Astrocyte (in vitro differentiated cells and primary cell): ENCODE measurements at regions not wholly inside any gene's neighbourhood (a gene's known extent, or its start where the extent isn't known, plus 50 kb on each side); places are given as distances from the start of the nearest gene placed in this dataset.

Source experiments
- DNase-seq: peaks from one replicate; pipeline ENCODE4 v3.0.0-alpha.2; 2010; ENCODE audit warnings: low read depth
- FAIRE-seq: peaks from 2 replicates; lab custom pipeline; 2011; peaks lifted over from hg19 to GRCh38; lab: Jason Lieb, UNC
- H2AFZ ChIP-seq: 2 replicates; pipeline ENCODE4 v1.6.0; 2012; ENCODE audit warnings: low read depth, low read length, inconsistent platforms
- H3K27ac ChIP-seq: 2 replicates; pipeline ENCODE4 v1.5.1; 2011; ENCODE audit warnings: low read depth, low read length, inconsistent platforms
- H3K27me3 ChIP-seq: 2 replicates; pipeline ENCODE4 v1.6.0; 2011; ENCODE audit warnings: low read length, inconsistent platforms; ENCODE audit not compliant: insufficient read depth
- H3K36me3 ChIP-seq: 2 replicates; pipeline ENCODE4 v1.5.1; 2011; ENCODE audit warnings: low read length, inconsistent platforms; ENCODE audit not compliant: insufficient read depth
- H3K4me1 ChIP-seq: 2 replicates; pipeline ENCODE4 v1.5.1; 2011; ENCODE audit warnings: low read length, inconsistent platforms; ENCODE audit not compliant: insufficient read depth
- H3K4me2 ChIP-seq: 2 replicates; pipeline ENCODE4 v1.6.0; 2012; ENCODE audit warnings: low read length, inconsistent platforms
- H3K4me3 ChIP-seq: 2 replicates; pipeline ENCODE4 v1.5.1; 2011; ENCODE audit warnings: low read depth, mild to moderate bottlenecking, low read length, inconsistent platforms; ENCODE audit not compliant: insufficient read depth
- H3K79me2 ChIP-seq: 2 replicates; pipeline ENCODE4 v1.6.0; 2012; ENCODE audit warnings: mild to moderate bottlenecking, low read length, inconsistent platforms; ENCODE audit not compliant: insufficient read depth
- H3K9ac ChIP-seq: 2 replicates; pipeline ENCODE4 v1.6.0; 2012; ENCODE audit warnings: mild to moderate bottlenecking, low read length, inconsistent platforms
- H3K9me3 ChIP-seq: 2 replicates; pipeline ENCODE4 v1.5.1; 2012; ENCODE audit warnings: low read depth, mild to moderate bottlenecking, low read length, inconsistent platforms; ENCODE audit not compliant: insufficient read depth
- H4K20me1 ChIP-seq: 2 replicates; pipeline ENCODE4 v1.6.0; 2012; ENCODE audit warnings: low read length, inconsistent platforms; ENCODE audit not compliant: insufficient read depth
- H3K27ac Mint-ChIP-seq: one replicate; pipeline ENCODE4 v1.8.0; 2021; ENCODE audit warnings: mild to moderate bottlenecking, mixed read lengths; ENCODE audit not compliant: unreplicated experiment
- H3K27me3 Mint-ChIP-seq: one replicate; pipeline ENCODE4 v1.8.0; 2021; ENCODE audit warnings: low read depth, mixed read lengths; ENCODE audit not compliant: unreplicated experiment
- H3K36me3 Mint-ChIP-seq: one replicate; pipeline ENCODE4 v1.8.0; 2021; ENCODE audit warnings: low read depth, mixed read lengths; ENCODE audit not compliant: unreplicated experiment
- H3K4me1 Mint-ChIP-seq: one replicate; pipeline ENCODE4 v1.8.0; 2021; ENCODE audit warnings: low read depth, mixed read lengths; ENCODE audit not compliant: unreplicated experiment
- H3K4me3 Mint-ChIP-seq: one replicate; pipeline ENCODE4 v1.8.0; 2021; ENCODE audit warnings: mild to moderate bottlenecking, moderate library complexity, mixed read lengths; ENCODE audit not compliant: unreplicated experiment
- H3K9me3 Mint-ChIP-seq: one replicate; pipeline ENCODE4 v1.8.0; 2021; ENCODE audit warnings: mild to moderate bottlenecking, mixed read lengths; ENCODE audit not compliant: unreplicated experiment
- CTCF ChIP-seq: IDR thresholded peaks from 2 replicates; pipeline ENCODE4 v1.5.1; 2011; ENCODE audit warnings: low read depth, mild to moderate bottlenecking, inconsistent platforms, low read length, moderate library complexity; ENCODE audit not compliant: insufficient read depth
- EZH2 ChIP-seq: IDR thresholded peaks from 2 replicates; pipeline ENCODE4 v1.6.1; 2012; ENCODE audit warnings: mild to moderate bottlenecking, low read length, inconsistent platforms; ENCODE audit not compliant: insufficient read depth

- peaks cover 10% of the 10 kb centered on the region for H3K27me3 Mint-ChIP-seq
- Histone ChIP-seq H4K20me1 (no peaks in the 10 kb centered on the region), H3K9ac (peak overlapping the region; percentile 40), H3K36me3 (no peaks in the 10 kb centered on the region), H3K79me2 (no peaks in the 10 kb centered on the region), H2AFZ (no peak overlapping the region), H3K9me3 (no peaks in the 10 kb centered on the region), H3K27me3 (no peaks in the 10 kb centered on the region), H3K4me1 (peaks cover 52% of the 10 kb centered on the region), H3K4me2 (peak overlapping the region; percentile 51), H3K27ac (peak overlapping the region; percentile 18), H3K4me3 (no peak overlapping the region)
- no peak for TF ChIP-seq CTCF
- TF ChIP-seq EZH2 = no peak
- H3K9me3 Mint-ChIP-seq = no peaks in the 10 kb centered on the region
- H3K4me3 Mint-ChIP-seq = no peak overlapping the region
- FAIRE-seq (no peak), DNase-seq (no peak)
- H3K36me3 Mint-ChIP-seq = no peaks in the 10 kb centered on the region
- peaks cover 38% of the 10 kb centered on the region for H3K4me1 Mint-ChIP-seq
- no peak overlapping the region for H3K27ac Mint-ChIP-seq
Observed at GRCh38 chr20:39850246-39850645, 838.8 kb downstream of the MAFB start.

GRCh38 chr20:39849664-39850063 lies 839.4 kb downstream of the MAFB start:
- H3K4me1 Mint-ChIP-seq = peaks cover 35% of the 10 kb centered on the region
- H3K36me3 ChIP-seq = no peaks in the 10 kb centered on the region
- H3K36me3 Mint-ChIP-seq = no peaks in the 10 kb centered on the region
- H3K4me1 ChIP-seq = peaks cover 51% of the 10 kb centered on the region
- no peak overlapping the region for H2AFZ ChIP-seq
- no peaks in the 10 kb centered on the region for H3K9me3 Mint-ChIP-seq
- H3K9me3 ChIP-seq = no peaks in the 10 kb centered on the region
- peak overlapping the region; percentile 51 for H3K4me2 ChIP-seq
- H3K27ac ChIP-seq = peak overlapping the region; percentile 18
- no peaks in the 10 kb centered on the region for H4K20me1 ChIP-seq
- FAIRE-seq (peak; percentile 13), DNase-seq (peak; percentile 93)
- H3K4me3 ChIP-seq = no peak overlapping the region
- no peaks in the 10 kb centered on the region for H3K79me2 ChIP-seq
- TF ChIP-seq CTCF = no peak
- TF ChIP-seq EZH2 = no peak
- H3K4me3 Mint-ChIP-seq = no peak overlapping the region
- peak overlapping the region; percentile 40 for H3K9ac ChIP-seq
- H3K27ac Mint-ChIP-seq = no peak overlapping the region
- peaks cover 10% of the 10 kb centered on the region for H3K27me3 Mint-ChIP-seq
- H3K27me3 ChIP-seq = no peaks in the 10 kb centered on the region

- Histone ChIP-seq H3K27me3 (peaks cover 2% of the 10 kb centered on the region), H3K4me1 (peaks cover 47% of the 10 kb centered on the region), H4K20me1 (no peaks in the 10 kb centered on the region), H3K4me3 (no peak overlapping the region), H3K9ac (no peak overlapping the region), H3K4me2 (no peak overlapping the region), H3K9me3 (no peaks in the 10 kb centered on the region), H3K79me2 (no peaks in the 10 kb centered on the region), H3K36me3 (no peaks in the 10 kb centered on the region), H2AFZ (no peak overlapping the region), H3K27ac (no peak overlapping the region)
- FAIRE-seq (no peak), DNase-seq (no peak)
- Mint-ChIP-seq H3K36me3 (no peaks in the 10 kb centered on the region), H3K27me3 (peaks cover 10% of the 10 kb centered on the region), H3K4me3 (no peak overlapping the region), H3K27ac (no peak overlapping the region), H3K4me1 (peaks cover 31% of the 10 kb centered on the region), H3K9me3 (no peaks in the 10 kb centered on the region)
- TF ChIP-seq EZH2 = no peak
- no peak for TF ChIP-seq CTCF
Observed at GRCh38 chr20:39849171-39849570, 839.9 kb downstream of the MAFB start.
